SK-N-SH (cell line): ENCODE measurements at regions not wholly inside any gene's neighbourhood (a gene's known extent, or its start where the extent isn't known, plus 50 kb on each side); places are given as distances from the start of the nearest gene placed in this dataset.

ENCODE experiments used
- CTCF ChIA-PET: fragments of 300-600, 350-600 bp; formaldehyde crosslinking; extraction: SDS; loops from one replicate; lab custom pipeline; 2021; lab: Yijun Ruan, JAX
- POLR2A ChIA-PET: fragments of 350-600 bp; sonication (Branson Sonifier 250); formaldehyde crosslinking; extraction: SDS; loops from one replicate; lab custom pipeline; 2020; ENCODE audit warnings: antibody characterized with exemption, inconsistent platforms; lab: Yijun Ruan, JAX
- DNase-seq: peaks from one replicate; pipeline ENCODE4 v3.0.0; 2012
- H2AFZ ChIP-seq: fragments of 200-600 bp; sonication (generic); 2 replicates; pipeline ENCODE4 v1.8.1; 2016; ENCODE audit warnings: antibody characterized with exemption, mild to moderate bottlenecking, low read depth
- H3F3A ChIP-seq: fragments of 200-600 bp; sonication (generic); replicated peaks from 2 replicates; pipeline ENCODE3; 2016; ENCODE audit warnings: antibody characterized with exemption, mild to moderate bottlenecking; ENCODE audit not compliant: insufficient read depth
- H3K27ac ChIP-seq, 2 experiments: fragments of 200-500 bp in 1 of 2; fragments of 200-600 bp in 1 of 2; sonication (Bioruptor generic) in 1 of 2; sonication (generic), shearing (Covaris generic) in 1 of 2; 2 replicates each; pipeline versions ENCODE4 v1.5.1 to v1.6.1; 2014 to 2016; ENCODE audit warnings: low read depth in 2 of 2, inconsistent platforms in 1 of 2, low read length in 1 of 2, mild to moderate bottlenecking in 1 of 2, mixed read lengths in 1 of 2
- H3K27me3 ChIP-seq: fragments of 200-600 bp; sonication (generic), shearing (Covaris generic); 2 replicates; pipeline ENCODE4 v1.6.1; 2016; ENCODE audit warnings: mixed run types; ENCODE audit not compliant: insufficient read depth
- H3K36me3 ChIP-seq, 2 experiments: fragments of 200-500 bp in 1 of 2; fragments of 200-600 bp in 1 of 2; sonication (Bioruptor generic) in 1 of 2; sonication (generic) in 1 of 2; replicated peaks in 1 of 2; 2 replicates each; pipeline versions ENCODE3 to v1.5.1; 2014 to 2016; ENCODE audit warnings: low read length in 1 of 2, mild to moderate bottlenecking in 1 of 2; ENCODE audit not compliant: insufficient read depth in 2 of 2, control insufficient read depth in 1 of 2
- H3K4me1 ChIP-seq, 2 experiments: fragments of 200-500 bp in 1 of 2; fragments of 200-600 bp in 1 of 2; sonication (Bioruptor generic) in 1 of 2; sonication (generic), shearing (Covaris generic) in 1 of 2; 2 replicates each; pipeline versions ENCODE4 v1.5.1 to v1.6.1; 2014 to 2016; ENCODE audit warnings: low read depth in 1 of 2, low read length in 1 of 2, mixed run types in 1 of 2; ENCODE audit not compliant: insufficient read depth in 2 of 2, control insufficient read depth in 1 of 2
- H3K4me2 ChIP-seq: fragments of 200-600 bp; sonication (generic), shearing (Covaris generic); 2 replicates; pipeline ENCODE4 v1.6.1; 2017; ENCODE audit warnings: mixed run types
- H3K4me3 ChIP-seq, 2 experiments: fragments of 200-500 bp in 1 of 2; fragments of 200-600 bp in 1 of 2; sonication (Bioruptor generic) in 1 of 2; sonication (generic), shearing (Covaris generic) in 1 of 2; 2 replicates each; pipeline versions ENCODE4 v1.5.1 to v1.8.1; 2014 to 2016; ENCODE audit warnings: low read depth in 2 of 2, inconsistent platforms in 1 of 2, low read length in 1 of 2, mild to moderate bottlenecking in 1 of 2, mixed read lengths in 1 of 2, moderate library complexity in 1 of 2
- H3K79me2 ChIP-seq: fragments of 200-600 bp; sonication (generic); 2 replicates; pipeline ENCODE4 v1.8.1; 2017; ENCODE audit warnings: mild to moderate bottlenecking; ENCODE audit not compliant: insufficient read depth
- H3K9ac ChIP-seq: fragments of 200-600 bp; sonication (generic); 2 replicates; pipeline ENCODE4 v1.6.1; 2017; ENCODE audit warnings: mixed run types
- H3K9me2 ChIP-seq: fragments of 200-600 bp; sonication (generic); 2 replicates; pipeline ENCODE4 v1.6.1; 2017; ENCODE audit warnings: mixed run types
- H3K9me3 ChIP-seq: fragments of 200-600 bp; sonication (generic); 2 replicates; pipeline ENCODE4 v1.6.1; 2017; ENCODE audit warnings: mixed run types, mild to moderate bottlenecking, moderate library complexity
- H4K20me1 ChIP-seq: fragments of 200-600 bp; sonication (generic); 2 replicates; pipeline ENCODE4 v1.6.1; 2017; ENCODE audit warnings: mild to moderate bottlenecking, mixed run types; ENCODE audit not compliant: insufficient read depth
- ELF1 ChIP-seq: IDR thresholded peaks from 2 replicates; pipeline ENCODE4 v1.4.0; 2012
- FOXM1 ChIP-seq: IDR thresholded peaks from 2 replicates; pipeline ENCODE4 v1.4.0; 2012; ENCODE audit warnings: low read depth, mild to moderate bottlenecking
- GATA2 ChIP-seq: sonication (generic); formaldehyde crosslinking; IDR thresholded peaks from 2 replicates; pipeline ENCODE4 v1.5.0; 2020; ENCODE audit warnings: mild to moderate bottlenecking, missing genetic modification reagents
- JUND ChIP-seq: IDR thresholded peaks from 2 replicates; pipeline ENCODE4 v1.4.0; 2012
- MEF2A ChIP-seq: IDR thresholded peaks from 2 replicates; pipeline ENCODE4 v1.4.0; 2012; ENCODE audit warnings: low read depth, borderline replicate concordance
- MXI1 ChIP-seq: IDR thresholded peaks from 2 replicates; pipeline ENCODE4 v1.6.1; 2012; ENCODE audit warnings: mild to moderate bottlenecking, low read depth, low read length, improper control_type of control experiment
- NFIC ChIP-seq: IDR thresholded peaks from 2 replicates; pipeline ENCODE4 v1.4.0; 2012; ENCODE audit warnings: borderline replicate concordance
- NRF1 ChIP-seq: IDR thresholded peaks from 2 replicates; pipeline ENCODE4 v1.6.1; 2012; ENCODE audit warnings: low read depth, mild to moderate bottlenecking, low read length
- PBX3 ChIP-seq: IDR thresholded peaks from 2 replicates; pipeline ENCODE4; 2012
- POLR2AphosphoS5 ChIP-seq: IDR thresholded peaks from 2 replicates; pipeline ENCODE4 v1.6.1; 2012; ENCODE audit warnings: low read depth, low read length
- RCOR1 ChIP-seq: fragments of 150-350 bp; IDR thresholded peaks from 2 replicates; pipeline ENCODE4 v1.6.1; 2017; ENCODE audit warnings: antibody characterized with exemption, low read length
- RFX5 ChIP-seq: IDR thresholded peaks from 2 replicates; pipeline ENCODE4 v1.6.1; 2012; ENCODE audit warnings: mild to moderate bottlenecking, improper control_type of control experiment, low read length
- SIN3A ChIP-seq: IDR thresholded peaks from 2 replicates; pipeline ENCODE4 v1.6.1; 2012; ENCODE audit warnings: low read depth, mild to moderate bottlenecking, low read length, moderate library complexity, borderline replicate concordance
- SMC3 ChIP-seq: IDR thresholded peaks from 2 replicates; pipeline ENCODE4 v1.6.1; 2012; ENCODE audit warnings: low read depth, low read length, improper control_type of control experiment
- TCF12 ChIP-seq: IDR thresholded peaks from 2 replicates; pipeline ENCODE4 v1.4.0; 2012
- ZBTB33 ChIP-seq: IDR thresholded peaks from 2 replicates; pipeline ENCODE4 v1.4.0; 2012; ENCODE audit warnings: low read depth, borderline replicate concordance
- WGBS: methylation state at CpG from one replicate; pipeline ENCODE4 v1.1.6; 2017; ENCODE audit warnings: low lambda C conversion rate; 5-methylcytosine and 5-hydroxymethylcytosine counted together
- TF ChIP-seq, protein P1 (sequence below): fragments of 150-350 bp; IDR thresholded peaks from 2 replicates; pipeline ENCODE4 v1.6.1; 2016; ENCODE audit warnings: mild to moderate bottlenecking, low read depth, low read length
- TF ChIP-seq, protein P2 (sequence below): IDR thresholded peaks from 2 replicates; pipeline ENCODE4 v1.6.1; 2012; ENCODE audit warnings: mild to moderate bottlenecking, low read depth, low read length, moderate library complexity

GRCh38 chr7:118492466-118492865 is 268.0 kb downstream of the ANKRD7 start:
- DNase-seq: no peak
- no peak for TF ChIP-seq SIN3A
- no peak for TF ChIP-seq ELF1
- TF ChIP-seq POLR2AphosphoS5: no peak
- TF ChIP-seq FOXM1: no peak
- no peak for TF ChIP-seq NRF1
- no peak for TF ChIP-seq SMC3
- no peak for TF ChIP-seq MEF2A
- TF ChIP-seq ZBTB33: no peak
- TF ChIP-seq NFIC: no peak
- no peak for TF ChIP-seq PBX3
- no peak for TF ChIP-seq MXI1
- TF ChIP-seq JUND: no peak
- TF ChIP-seq, protein P1, sequence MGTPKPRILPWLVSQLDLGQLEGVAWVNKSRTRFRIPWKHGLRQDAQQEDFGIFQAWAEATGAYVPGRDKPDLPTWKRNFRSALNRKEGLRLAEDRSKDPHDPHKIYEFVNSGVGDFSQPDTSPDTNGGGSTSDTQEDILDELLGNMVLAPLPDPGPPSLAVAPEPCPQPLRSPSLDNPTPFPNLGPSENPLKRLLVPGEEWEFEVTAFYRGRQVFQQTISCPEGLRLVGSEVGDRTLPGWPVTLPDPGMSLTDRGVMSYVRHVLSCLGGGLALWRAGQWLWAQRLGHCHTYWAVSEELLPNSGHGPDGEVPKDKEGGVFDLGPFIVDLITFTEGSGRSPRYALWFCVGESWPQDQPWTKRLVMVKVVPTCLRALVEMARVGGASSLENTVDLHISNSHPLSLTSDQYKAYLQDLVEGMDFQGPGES: no peak
- TF ChIP-seq TCF12: no peak
- TF ChIP-seq RFX5: no peak
- TF ChIP-seq GATA2 (CRISPR knock-in tag): no peak
- no peaks in the 10 kb centered on the region for H4K20me1 ChIP-seq
- H3K4me1 ChIP-seq: no peaks in the 10 kb centered on the region; a peak in 1 of 4 replicates
- POLR2A ChIA-PET: no interaction called here
- H3K27me3 ChIP-seq: no peaks in the 10 kb centered on the region
- 75% methylated on average over 5 of the region's 5 CpGs for WGBS
- H3K9ac ChIP-seq: no peak overlapping the region
- no peak overlapping the region for H3K27ac ChIP-seq
- H3K9me2 ChIP-seq: no peaks in the 10 kb centered on the region
- H3K9me3 ChIP-seq: no peaks in the 10 kb centered on the region
- H3K4me3 ChIP-seq: no peak overlapping the region
- H3K79me2 ChIP-seq: no peaks in the 10 kb centered on the region
- H3K36me3 ChIP-seq: no peaks in the 10 kb centered on the region
- H3F3A ChIP-seq: no peaks in the 10 kb centered on the region
- CTCF ChIA-PET: interaction anchor here (0.6 kb wide), 1 partner anchor 13 kb away, joined by 3 read pairs; no protein-coding TSS in a partner anchor
- H2AFZ ChIP-seq: no peak overlapping the region
- H3K4me2 ChIP-seq: no peak overlapping the region

DNA sequence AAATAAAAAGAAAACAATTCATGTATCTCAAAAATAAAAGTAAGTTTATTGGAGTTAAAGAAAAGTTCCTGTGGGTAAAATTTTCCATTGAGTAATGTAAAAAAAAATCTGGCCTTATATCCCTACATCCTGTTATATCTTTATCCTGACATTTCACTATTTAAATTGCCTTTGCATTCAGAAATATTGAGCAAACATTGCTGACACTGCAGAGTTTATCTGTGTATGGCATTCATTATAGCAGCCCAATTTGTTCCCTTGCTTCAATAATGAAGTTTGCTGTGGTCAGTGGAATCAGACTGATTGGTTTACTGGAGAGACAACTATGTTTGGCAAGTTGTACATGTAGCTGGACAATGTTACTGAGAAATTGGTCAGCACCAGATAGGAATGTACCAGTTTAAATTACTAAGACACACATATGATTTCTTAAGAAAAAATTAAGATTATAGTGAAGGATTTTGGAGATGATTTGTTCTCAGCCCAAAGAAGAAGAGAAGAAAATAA is 271.7 kb downstream of the ANKRD7 start:
- H4K20me1 ChIP-seq: no peaks in the 10 kb centered on the region

More for the DNA sequence above, 271.7 kb downstream of the ANKRD7 start:
- Histone ChIP-seq H3K79me2 (no peaks in the 10 kb centered on the region), H2AFZ (no peak overlapping the region), H3K4me2 (no peak overlapping the region), H3K4me3 (no peak overlapping the region), H3K4me1 (no peaks in the 10 kb centered on the region; a peak in 1 of 4 replicates)
- CTCF ChIA-PET: interaction anchor here (1.5 kb wide), 1 partner anchor 680 kb away, joined by 3 read pairs; no protein-coding TSS in a partner anchor
- peak; percentile 27; the same call in 1 of the 2 replicates for TF ChIP-seq RCOR1
- TF ChIP-seq, protein P2, sequence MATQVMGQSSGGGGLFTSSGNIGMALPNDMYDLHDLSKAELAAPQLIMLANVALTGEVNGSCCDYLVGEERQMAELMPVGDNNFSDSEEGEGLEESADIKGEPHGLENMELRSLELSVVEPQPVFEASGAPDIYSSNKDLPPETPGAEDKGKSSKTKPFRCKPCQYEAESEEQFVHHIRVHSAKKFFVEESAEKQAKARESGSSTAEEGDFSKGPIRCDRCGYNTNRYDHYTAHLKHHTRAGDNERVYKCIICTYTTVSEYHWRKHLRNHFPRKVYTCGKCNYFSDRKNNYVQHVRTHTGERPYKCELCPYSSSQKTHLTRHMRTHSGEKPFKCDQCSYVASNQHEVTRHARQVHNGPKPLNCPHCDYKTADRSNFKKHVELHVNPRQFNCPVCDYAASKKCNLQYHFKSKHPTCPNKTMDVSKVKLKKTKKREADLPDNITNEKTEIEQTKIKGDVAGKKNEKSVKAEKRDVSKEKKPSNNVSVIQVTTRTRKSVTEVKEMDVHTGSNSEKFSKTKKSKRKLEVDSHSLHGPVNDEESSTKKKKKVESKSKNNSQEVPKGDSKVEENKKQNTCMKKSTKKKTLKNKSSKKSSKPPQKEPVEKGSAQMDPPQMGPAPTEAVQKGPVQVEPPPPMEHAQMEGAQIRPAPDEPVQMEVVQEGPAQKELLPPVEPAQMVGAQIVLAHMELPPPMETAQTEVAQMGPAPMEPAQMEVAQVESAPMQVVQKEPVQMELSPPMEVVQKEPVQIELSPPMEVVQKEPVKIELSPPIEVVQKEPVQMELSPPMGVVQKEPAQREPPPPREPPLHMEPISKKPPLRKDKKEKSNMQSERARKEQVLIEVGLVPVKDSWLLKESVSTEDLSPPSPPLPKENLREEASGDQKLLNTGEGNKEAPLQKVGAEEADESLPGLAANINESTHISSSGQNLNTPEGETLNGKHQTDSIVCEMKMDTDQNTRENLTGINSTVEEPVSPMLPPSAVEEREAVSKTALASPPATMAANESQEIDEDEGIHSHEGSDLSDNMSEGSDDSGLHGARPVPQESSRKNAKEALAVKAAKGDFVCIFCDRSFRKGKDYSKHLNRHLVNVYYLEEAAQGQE: no peak
- no peak for TF ChIP-seq PBX3
- TF ChIP-seq, all 33 proteins: peak for 1
- no peaks in the 10 kb centered on the region for H3F3A ChIP-seq
- peak; percentile 4 for DNase-seq
- no peak overlapping the region for H3K9ac ChIP-seq
- POLR2A ChIA-PET: no interaction called here
- no peaks in the 10 kb centered on the region for H3K36me3 ChIP-seq
- H3K9me3 ChIP-seq: no peaks in the 10 kb centered on the region
- no peaks in the 10 kb centered on the region for H3K27me3 ChIP-seq
- no peaks in the 10 kb centered on the region for H3K9me2 ChIP-seq
- H3K27ac ChIP-seq: no peak overlapping the region; a peak in 1 of 4 replicates
